ENCODE measurements at regions not wholly inside any gene's neighbourhood (a gene's known extent, or its start where the extent isn't known, plus 50 kb on each side); places are given as distances from the start of the nearest gene placed in this dataset.

- TF ChIP-seq SRF (IDR thresholded peaks at IDR 0.05; ENCODE audit: low read depth) = no peak
Measured at GRCh38 chr1:194795917-194796593, 1609.6 kb upstream of the B3GALT2 start (continued).

- ATAC-seq (no peak), DNase-seq (ENCODE audit: low read depth, low spot score) (no peak)
- no TSS peak for BruUV-seq (replicated peaks)
- H3K27me3 ChIP-seq (ENCODE audit: insufficient read depth, low read length) = no peaks in the 10 kb centered on the region
- no peak overlapping the region for H3K4me2 ChIP-seq (ENCODE audit: low read length)
- POLR2A ChIA-PET = no interaction called here
- H3K9me2 ChIP-seq (ENCODE audit: insufficient read depth) = no peaks in the 10 kb centered on the region
- H3K36me3 ChIP-seq (ENCODE audit: control insufficient read depth in 1 of 2, insufficient read depth in 2 of 2, low read length in 2 of 2) = no peaks in the 10 kb centered on the region
- CTCF ChIA-PET = no interaction called here
- RAD21 ChIA-PET (ENCODE audit: low non-redundant PET in 1 of 2, low total read pairs in 2 of 2, uncharacterized antibody in 2 of 2, unreplicated experiment in 2 of 2) = no interaction called here
- H3K9ac ChIP-seq (ENCODE audit: low read length) = no peak overlapping the region
- no peaks in the 10 kb centered on the region for H3K9me3 ChIP-seq (ENCODE audit: control insufficient read depth in 1 of 2, insufficient read depth in 1 of 2, low read depth in 1 of 2, low read length in 2 of 2)
- no peaks in the 10 kb centered on the region for H3K79me2 ChIP-seq (ENCODE audit: insufficient read depth, low read length)
- no peak overlapping the region for H3K4me3 ChIP-seq (replicated peaks in 1 of 2; ENCODE audit: low read depth in 1 of 2, low read length in 2 of 2)
- intact Hi-C loops (cut with micrococcal nuclease) = no loop called here
- no peaks in the 10 kb centered on the region for H4K20me1 ChIP-seq (ENCODE audit: insufficient read depth)
- H3K4me1 ChIP-seq (ENCODE audit: control insufficient read depth in 1 of 2, insufficient read depth in 2 of 2, low read length in 2 of 2) = no peaks in the 10 kb centered on the region
- H3K27ac ChIP-seq (ENCODE audit: low read depth, low read length) = no peak overlapping the region
- no peak overlapping the region for H2AFZ ChIP-seq (ENCODE audit: low read depth, low read length, poor library complexity, severe bottlenecking)
- TF ChIP-seq REST (IDR thresholded peaks at IDR 0.05; ENCODE audit: low read depth) (no peak), ZBTB33 (IDR thresholded peaks at IDR 0.05; ENCODE audit: extremely low read depth, insufficient replicate concordance, low read length) (no peak), SRF (IDR thresholded peaks at IDR 0.05; ENCODE audit: low read depth) (no peak), ELF1 (IDR thresholded peaks at IDR 0.05; ENCODE audit: borderline replicate concordance, low read depth) (no peak), CBX3 (IDR thresholded peaks at IDR 0.05; ENCODE audit: low read depth) (no peak), CTCF (IDR thresholded peaks at IDR 0.05 in 2 of 3, conservative IDR thresholded peaks at IDR 0.05 in 1 of 3; ENCODE audit: borderline replicate concordance in 1 of 3, insufficient read depth in 1 of 3, low read depth in 2 of 3, low read length in 2 of 3) (no peak), YY1 (IDR thresholded peaks at IDR 0.05; ENCODE audit: extremely low read depth, insufficient replicate concordance, low read depth, low read length) (no peak), POLR2A (IDR thresholded peaks at IDR 0.05; ENCODE audit: borderline replicate concordance, extremely low read depth, insufficient read depth, insufficient read length) (no peak), EZH2 (IDR thresholded peaks at IDR 0.05) (no peak), EGR1 (IDR thresholded peaks at IDR 0.05; ENCODE audit: low read depth) (no peak), CEBPB (IDR thresholded peaks at IDR 0.05; ENCODE audit: low read depth) (no peak), RAD21 (IDR thresholded peaks at IDR 0.05; ENCODE audit: low read depth) (no peak), FOSL1 (IDR thresholded peaks at IDR 0.05; ENCODE audit: low read depth) (no peak), SIN3A (IDR thresholded peaks at IDR 0.05; ENCODE audit: low read depth) (no peak), EZH2phosphoT487 (IDR thresholded peaks at IDR 0.05; ENCODE audit: borderline replicate concordance) (no peak), POLR2AphosphoS5 (IDR thresholded peaks at IDR 0.05; ENCODE audit: low read depth, low read length) (no peak), ZNF274 (IDR thresholded peaks at IDR 0.05; ENCODE audit: low read depth, low read length) (no peak), TCF7L2 (IDR thresholded peaks at IDR 0.05; ENCODE audit: borderline replicate concordance, extremely low read depth, insufficient read depth, insufficient read length) (no peak), SP1 (IDR thresholded peaks at IDR 0.05; ENCODE audit: low read depth) (no peak)
Measured at GRCh38 chr1:194787001-194787400, 1600.6 kb upstream of the B3GALT2 start.

Measured in HCT116 (cell line).